NCI-H524 (cell line): ENCODE measurements at regions not wholly inside any gene's neighbourhood (a gene's known extent, or its start where the extent isn't known, plus 50 kb on each side); places are given as distances from the start of the nearest gene placed in this dataset.
"Not testable (repeated sequence)": the region's sequence is repeated elsewhere in the genome, so short reads cannot be mapped to it uniquely, and the experiment has no call there.

Source experiments
- DNase-seq, 2 experiments: peaks; one replicate each; lab custom pipeline; 2025; lab: John Stamatoyannopoulos, UW

DNA sequence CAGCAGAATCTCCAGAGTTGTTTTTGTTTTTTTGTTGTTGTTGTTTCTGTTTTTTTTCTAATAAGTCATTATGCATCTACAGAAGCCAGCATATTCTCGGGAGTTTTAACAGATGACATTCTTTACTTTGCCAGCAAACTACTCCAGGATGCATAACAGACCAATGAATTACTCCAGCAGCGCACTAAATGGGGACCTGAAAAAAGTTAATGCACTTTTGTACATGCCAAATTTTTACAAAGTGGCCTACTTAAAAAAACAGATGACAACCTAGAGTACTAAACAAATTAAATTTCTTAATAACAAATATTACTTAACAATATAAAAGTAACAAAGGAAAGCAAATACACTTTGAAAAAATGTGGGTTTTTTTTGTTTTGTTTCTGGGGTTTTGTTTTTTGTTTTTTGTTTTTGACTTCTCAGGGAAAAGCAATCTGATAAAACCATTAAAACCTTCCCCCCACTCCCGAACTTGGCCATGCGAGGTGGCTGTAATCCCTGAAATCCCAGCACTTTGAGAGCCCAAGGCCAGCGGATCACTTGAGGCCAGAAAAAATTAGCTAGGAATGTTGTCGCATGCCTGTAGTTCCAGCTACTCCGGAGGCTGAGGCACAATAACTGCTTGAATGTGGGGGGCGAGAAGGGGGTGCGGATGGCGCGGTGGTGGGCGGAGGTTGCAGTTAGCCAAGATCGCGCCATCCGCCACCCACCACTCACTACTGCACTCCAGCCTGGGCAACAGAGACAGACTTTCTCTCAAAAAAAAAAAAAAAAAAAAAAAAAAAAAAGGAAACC is 352.4 kb downstream of the CETN3 start:
- no peak for DNase-seq

DNA sequence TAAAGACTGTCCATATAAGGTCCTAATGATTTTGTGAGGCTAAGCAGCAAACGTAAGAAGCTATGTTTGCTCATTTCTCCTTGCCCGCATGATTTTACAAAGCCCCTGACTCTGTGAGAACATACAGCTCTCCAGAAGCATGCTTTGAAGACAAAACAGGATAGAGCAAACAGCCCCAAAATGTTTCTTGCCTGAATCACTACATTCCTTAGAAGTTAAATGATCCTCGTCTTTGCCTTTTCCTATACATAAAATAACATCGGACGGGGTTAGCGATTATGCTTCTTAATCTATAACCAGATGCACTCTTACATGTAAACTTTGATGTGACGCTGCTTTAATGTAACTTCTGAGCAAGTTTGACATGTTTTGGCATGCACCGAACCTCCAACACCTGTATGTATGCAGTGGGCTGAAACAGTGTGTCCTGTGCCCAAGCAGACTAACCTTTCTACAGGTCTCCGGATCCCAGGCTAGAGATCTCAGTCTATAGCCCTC is 353.7 kb downstream of the CETN3 start:
- no peak for DNase-seq

DNA sequence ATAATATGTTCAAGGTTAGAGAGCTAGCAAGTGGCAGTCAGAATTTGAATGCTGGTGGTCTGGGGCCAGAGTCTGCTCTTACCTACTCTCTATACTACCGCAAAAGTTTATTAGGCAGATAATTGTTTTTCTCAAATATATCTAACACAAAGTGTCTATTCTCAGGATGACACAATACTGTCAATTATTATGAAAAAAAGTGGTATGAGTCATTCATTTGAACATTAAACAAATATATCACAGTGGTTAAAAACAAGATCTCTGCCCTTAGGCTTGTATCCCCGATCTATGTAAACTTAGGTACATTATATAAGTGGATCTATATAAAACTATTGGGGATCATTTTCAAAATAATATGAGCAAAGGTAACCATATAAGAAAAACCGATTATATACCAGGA is 354.9 kb downstream of the CETN3 start:
- no peak for DNase-seq

DNA sequence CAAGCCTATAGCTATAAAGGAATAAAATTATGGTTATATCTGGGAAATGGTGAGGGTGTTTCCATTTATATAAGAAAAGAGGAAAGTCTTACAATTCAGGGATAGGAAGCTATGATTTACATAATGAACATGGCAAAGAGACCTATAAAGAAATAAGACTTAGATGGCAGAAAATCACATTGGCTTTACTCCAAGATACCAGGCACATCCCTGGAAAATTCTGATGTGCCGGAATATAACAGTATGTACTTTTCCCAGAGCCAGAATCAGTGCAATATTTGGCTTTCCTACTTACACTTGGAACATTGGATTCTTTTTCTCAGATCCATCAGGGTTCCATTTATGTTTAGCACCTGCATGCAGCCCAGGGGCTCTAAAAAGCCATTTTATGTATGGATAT is 357.8 kb downstream of the CETN3 start:
- DNase-seq, result no peak

DNA sequence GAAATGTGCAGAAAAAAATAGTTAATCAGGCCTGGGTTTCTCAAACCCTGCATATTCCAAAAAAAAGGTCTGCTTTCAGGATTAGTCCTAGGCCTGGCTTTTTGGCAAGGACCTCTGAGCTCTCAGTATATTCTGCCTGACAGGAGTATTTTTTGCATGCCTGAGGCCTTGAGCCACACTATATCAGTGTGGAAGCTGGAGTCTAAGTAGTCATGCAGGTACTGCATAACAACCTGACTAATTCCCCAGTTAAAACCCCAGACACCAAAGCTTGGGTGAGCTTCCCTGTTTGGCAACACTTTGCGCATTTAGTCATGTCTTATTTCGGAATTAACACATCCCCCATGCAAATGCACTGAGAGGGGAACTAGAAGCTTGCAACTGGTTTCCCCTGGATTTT is 359.5 kb downstream of the CETN3 start:
- DNase-seq, result no peak

DNA sequence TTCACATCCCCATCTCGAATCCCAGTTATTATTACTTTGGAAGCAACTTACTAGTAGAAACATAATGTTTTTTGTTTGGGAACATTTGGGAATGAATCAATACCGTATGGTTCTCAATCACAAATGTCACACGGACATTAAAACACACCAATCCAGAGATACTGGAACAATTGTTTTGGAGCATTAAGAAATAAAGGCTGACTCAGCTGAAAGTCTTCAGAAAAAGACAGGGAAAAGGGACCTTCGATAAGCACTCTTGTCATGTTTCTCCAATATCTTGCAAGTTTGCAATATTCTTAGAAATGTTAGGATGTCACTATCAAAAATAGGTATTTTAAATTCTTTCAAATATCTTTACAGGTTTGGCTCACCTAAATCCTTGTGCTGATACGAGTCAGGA is 362.4 kb downstream of the CETN3 start:
- DNase-seq, result no peak

DNA sequence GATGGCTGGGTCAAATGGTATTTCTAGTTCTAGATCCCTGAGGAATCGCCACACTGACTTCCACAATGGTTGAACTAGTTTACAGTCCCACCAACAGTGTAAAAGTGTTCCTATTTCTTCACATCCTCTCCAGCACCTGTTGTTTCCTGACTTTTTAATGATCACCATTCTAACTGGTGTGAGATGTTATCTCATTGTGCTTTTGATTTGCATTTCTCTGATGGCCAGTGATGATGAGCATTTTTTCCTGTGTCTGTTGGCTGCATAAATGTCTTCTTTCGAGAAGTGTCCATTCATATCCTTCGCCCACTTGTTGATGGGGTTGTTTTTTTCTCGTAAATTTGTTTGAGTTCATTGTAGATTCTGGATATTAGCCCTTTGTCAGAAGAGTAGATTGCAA is 369.5 kb downstream of the CETN3 start:
- DNase-seq, result not testable (repeated sequence)

DNA sequence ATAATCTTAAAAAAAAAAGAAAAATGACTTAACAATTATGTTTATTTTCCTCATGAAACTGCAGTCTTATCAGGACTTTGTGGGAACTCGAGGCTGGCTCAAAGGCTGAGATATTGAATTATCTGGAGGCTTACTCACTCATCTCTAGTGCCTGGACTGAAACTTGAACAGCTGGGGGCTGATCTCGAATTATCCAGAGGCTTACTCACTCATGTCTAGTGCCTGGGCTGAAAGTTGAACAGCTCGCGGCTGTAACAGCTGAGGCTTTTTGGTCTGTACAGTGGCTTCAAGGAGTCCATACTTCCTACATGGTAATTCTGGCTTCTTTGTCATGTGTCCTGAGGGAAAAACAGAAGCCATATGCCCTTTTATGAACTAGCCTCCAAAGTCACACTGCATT is 371.9 kb downstream of the CETN3 start:
- DNase-seq, result peak; percentile 18 to 59

DNA sequence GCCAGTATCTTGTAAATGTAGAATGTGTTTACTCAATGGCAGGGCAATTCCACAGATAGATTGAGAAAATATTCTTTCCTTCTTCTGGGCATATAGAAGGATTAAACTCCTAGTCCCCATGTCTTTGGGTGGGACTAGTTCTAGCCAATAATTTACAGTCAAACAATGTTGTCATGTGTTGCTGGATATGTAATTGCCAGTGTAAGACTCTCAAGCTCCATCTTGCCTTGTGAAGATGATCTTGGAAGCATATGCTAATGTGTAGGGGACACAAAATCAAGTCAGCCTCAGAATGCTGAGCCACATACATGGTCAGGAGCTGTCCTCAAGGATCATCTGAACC is 386.9 kb downstream of the CETN3 start:
- no peak for DNase-seq

DNA sequence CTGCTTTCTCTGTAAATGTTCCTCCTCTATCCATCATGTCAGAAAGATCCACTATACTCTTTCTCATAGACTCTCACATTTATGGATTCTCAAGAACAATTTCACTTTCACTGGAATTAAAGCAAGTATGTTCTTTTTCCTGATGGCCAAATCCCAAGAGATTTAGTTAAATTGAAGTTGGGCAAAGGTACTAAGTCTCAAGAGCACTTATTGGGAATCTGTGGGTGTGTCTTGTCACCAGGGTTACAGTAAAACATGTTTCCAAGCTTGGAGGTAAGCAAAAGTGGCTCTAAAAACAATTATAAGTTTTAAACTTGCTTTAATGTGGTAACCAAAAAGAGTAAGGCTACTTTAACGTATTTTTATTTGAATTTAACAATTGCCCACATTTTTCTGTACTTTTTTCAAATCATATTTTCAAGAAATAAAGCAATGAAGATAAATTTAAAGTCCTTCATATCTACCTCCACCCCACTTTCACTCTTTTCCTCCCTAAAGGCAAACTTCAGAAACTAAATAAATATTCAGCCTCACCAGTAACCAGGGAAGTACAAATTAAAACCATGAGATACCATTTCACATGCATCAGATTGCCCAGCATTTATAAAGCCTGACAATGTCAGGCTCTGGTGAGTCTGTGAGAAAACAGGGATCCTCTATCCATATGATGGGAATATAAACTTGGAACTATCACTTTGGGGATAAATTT is 387.4 kb downstream of the CETN3 start:
- no peak for DNase-seq

DNA sequence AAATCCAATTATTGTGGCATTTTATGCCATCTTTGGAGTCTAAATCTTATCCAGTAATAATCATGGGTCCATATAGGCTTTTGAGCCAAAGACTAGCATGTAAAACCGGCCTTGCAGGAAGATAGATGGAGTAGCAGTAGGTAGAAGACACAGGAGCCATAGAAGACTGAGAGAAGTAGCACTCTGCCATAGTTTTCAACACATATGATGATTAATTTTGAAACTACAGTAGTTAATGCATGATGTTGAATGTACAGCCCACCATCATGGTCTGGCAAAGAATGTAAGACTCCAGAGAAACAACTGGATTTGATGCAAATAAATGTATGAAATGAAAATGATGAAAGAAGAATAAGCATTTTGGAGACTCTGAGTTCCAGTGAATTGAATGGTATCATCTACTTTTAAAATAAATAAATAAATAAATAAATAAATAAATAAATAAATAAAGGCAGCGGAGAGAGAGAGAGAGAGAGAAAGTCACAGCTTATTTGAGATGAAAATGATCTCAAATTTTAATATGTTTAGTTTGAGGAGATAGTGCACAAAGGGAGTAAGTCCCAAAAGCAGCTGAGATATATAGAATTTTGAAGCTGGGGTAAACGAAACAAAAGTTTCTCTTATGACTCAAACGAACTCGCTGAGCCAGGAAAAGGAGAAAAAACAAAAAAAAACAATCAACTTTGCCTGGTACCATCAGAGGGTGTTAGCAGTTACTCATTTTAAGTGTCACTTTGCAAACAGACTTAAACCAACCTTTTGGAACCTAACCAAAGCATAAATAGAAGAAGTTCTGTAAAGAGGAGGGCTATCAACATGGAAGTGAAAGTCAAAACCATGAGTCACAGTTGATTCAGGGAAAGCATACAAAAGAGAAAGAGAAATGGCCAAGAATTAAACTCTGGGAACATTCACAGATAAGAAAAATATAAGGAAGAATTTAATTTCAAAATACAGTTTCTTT is 388.7 kb downstream of the CETN3 start:
- DNase-seq, result no peak

DNA sequence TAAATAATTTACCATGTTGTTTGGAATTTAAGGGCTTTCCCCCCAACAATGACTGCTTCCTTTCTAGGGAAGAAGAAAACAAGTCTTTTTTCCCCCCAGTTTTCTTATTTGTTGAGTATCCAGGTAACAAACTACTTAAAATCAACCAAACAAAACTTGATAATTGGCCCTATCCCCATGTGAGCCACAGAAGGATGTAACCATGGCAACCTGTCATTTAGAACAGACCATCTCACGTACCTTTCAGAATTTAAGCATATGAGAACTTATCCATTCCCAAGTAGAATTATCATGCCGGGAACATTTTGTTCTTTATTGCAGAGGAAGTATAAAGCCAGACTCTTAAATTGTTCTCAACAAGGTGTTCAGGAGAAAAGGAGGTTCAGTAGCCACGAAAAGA is 392.3 kb downstream of the CETN3 start:
- DNase-seq, result no peak

DNA sequence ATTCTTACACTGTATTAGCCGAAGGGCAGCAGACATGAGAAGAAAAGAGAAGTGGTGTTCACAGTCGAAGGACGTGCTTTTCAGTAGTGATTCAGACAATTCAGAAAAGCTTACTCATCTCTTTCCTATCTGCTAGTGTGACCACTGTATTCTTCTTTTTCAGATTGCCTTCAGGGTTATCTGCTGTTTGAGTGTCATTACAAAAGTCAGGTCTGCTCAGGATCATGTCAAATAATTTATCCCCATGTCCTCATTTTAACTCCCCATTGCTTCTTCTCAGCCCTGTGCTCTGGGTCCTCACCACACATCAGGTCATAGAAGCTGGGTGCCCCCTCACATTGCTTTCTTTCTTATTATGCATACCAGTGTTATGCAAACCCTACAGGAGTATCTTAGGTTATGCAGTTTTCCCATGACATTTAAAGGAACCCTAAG is 394.0 kb downstream of the CETN3 start:
- no peak for DNase-seq

DNA sequence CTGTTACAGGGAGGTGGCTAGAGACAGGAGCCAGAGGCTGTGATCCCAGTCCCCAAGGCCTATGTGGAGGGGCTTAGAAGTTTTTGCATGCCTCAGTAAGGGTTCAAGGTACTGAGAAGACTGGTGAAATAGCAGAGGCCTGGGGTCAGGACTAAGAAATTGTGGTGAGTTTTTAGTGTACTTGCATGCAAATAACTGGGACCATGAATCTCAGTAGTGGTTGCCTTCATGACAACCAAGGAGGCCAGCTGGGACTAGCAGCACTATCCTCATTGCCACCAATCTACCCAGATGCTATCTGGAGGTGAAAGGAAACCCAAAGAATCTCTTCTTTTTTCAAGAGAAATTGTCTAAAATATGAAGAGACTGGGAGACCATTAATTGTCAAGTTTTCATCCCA is 395.1 kb downstream of the CETN3 start:
- no peak for DNase-seq

DNA sequence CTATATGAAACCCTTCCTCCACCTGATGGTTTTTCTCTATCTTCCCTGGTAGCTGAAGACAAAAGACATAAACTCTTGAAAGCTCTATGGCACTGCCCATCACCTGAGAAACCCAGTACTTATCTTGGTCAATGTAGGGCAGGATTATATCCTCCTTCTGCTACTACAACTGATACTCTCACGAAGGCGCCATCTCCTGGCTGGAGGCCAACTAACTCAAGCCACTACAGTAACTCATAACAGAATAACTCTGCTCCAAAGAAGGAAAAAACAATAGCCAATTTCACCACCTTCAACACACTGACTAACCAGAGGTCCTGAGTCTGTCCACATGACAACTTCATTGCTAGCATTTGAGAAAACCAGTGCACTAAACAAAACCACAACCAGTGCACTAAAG is 409.2 kb downstream of the CETN3 start:
- peak in 1 of 2 experiments; percentile 18 for DNase-seq

DNA sequence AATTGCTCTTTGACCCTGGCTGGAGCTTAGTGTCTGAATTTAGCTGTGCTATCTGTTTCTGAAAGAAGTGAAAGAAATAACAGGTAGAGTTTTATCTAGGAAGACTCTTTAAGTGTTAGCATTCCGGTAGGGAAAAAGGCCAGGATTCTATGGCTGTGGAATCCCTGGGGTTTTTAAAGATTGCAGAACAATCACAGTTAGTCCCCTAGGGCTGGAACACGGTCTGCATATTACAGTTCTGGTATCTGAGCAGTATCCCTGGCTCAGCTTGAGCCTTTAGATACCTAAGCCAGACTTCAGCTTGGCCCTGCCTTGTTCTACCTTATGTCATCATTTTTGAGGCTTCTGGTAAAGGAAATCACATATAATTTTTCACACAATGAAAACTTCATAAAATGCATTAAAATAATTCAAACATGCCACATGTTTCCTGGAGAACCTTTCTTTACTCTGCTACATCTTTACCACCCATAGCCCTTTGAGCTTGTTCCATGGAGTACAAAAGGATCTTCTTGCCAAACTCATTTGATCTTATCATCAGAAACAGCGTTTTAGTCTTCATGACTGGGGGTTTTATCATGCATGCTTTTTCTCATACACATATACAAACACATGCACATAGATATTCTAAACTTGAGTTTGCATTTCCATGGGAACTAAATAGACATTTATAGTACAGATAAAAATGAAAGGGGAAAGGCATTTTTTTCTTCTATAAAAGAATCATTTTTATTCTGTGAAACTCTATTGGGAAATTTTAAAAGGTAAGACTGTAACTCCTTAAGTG is 410.8 kb downstream of the CETN3 start:
- no peak for DNase-seq

DNA sequence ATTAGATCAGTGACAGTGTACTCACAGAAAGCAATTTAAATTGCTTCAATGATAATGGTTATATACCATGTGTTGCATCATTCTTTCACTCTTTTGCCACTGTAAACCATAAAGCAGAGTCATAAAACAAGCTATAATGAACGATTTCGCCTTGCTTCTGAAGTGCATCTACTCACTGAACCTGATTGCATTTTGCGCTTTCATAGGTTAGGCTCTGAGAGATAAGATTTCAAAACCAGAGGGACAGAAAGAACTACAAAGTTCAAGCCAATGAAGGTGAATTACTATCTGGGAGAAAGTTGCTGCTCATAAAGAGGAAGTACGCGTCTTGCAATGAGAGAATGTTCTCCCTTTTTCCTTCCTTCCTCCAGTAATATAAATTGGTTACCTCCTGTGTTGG is 412.7 kb downstream of the CETN3 start:
- no peak for DNase-seq

DNA sequence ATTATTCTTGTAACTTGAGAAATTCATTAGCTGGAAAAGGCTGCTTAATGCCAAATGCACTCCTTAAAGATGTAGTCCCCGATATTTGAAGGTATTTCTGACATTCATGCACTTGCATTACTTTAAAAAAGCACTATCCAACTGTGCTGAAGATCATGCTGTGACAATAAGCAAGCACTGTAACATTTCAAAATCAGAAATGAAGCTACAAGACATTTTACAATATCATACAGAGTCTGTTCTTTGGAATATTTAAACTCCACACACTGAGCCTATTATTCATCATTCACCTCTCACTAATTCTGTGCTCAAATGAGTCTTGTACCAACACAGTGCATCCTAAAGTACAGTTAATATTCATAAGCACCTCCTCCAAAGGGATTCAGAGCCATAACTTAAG is 413.2 kb downstream of the CETN3 start:
- DNase-seq, result no peak

DNA sequence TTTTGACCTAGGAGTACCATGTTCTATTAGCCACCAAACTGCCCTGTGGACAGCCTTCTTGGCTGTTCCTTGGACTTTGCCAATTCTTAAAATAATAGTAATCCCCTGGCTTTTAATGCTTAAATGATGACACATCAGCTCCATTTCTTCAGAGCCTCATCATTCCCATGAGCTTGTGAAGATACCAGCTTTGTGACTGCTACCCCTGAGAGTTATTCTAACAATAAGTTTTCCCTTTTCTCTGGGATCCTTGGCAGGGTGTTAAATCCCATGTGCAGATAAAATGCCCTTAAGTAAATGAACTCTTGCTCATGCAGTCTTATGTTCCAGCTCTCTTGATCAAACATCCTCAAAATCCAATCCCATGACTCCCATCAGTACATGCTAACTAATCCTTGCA is 415.3 kb downstream of the CETN3 start:
- no peak for DNase-seq

DNA sequence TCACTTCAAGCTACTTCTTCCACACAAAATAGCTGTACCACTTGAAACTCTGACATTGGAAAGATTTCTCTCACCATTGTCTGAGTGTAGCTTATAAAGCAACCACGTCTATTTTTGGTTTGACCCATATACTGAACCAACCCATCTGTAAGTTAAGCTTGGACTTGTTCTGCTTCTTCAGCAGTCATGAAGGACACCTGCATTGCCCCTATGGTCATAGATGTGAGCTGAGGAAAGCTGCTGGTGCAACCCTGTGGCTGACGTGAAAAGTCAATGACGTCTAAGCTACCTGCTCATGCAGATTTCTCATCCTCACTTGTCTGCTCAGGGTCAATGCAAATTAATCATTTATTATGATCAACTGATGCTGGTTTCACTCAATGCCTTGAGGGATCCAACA is 417.4 kb downstream of the CETN3 start:
- no peak for DNase-seq

DNA sequence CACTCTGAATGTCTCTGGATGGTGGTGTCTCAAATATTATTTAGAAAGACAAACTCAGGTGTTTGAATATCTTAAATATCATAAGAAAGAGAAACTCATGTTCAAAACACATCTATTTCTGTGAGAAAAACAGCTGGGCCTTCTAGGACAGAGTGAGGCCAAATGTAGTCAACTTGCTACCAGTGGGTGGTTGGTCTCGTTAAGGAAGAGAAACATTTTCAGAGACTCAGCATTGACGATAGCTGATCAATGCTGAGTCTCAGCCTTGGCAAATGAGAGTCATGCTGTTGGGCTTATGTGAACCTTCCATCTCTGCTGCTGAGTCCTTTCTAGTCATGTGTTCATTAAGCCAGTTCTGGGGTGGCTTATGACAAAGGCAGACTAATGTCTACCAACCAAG is 418.0 kb downstream of the CETN3 start:
- no peak for DNase-seq

DNA sequence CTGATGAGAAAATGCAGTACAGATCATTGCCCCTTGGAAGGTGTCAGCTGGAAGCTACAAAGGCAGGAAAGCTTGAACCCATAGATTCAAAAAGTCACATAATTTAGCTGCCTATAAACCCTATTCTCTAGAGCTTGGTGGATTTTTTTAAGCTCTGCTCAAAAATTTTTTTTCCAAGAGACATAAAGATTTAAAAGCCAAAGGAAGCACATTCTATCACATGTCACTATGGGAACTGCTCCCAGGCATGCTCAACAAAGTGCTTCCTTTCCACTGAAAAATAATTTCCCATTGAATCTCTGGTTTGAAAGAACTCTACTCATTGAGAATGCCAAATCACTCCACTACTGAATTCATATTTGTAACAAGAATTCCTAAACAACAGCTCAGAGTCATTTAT is 419.8 kb downstream of the CETN3 start:
- no peak for DNase-seq
